Calu3 (cell line): ENCODE measurements at regions not wholly inside any gene's neighbourhood (a gene's known extent, or its start where the extent isn't known, plus 50 kb on each side); places are given as distances from the start of the nearest gene placed in this dataset.
"Not testable (repeated sequence)": the region's sequence is repeated elsewhere in the genome, so short reads cannot be mapped to it uniquely, and the experiment has no call there.

ENCODE experiments used
- BruUV-seq: library from RNA; stranded (reverse); fragments of 400-500 nt; replicated peaks from 2 replicates; lab custom pipeline; 2021; lab: Mats Ljungman, UMichigan
- CTCF ChIA-PET: fragments of 300-600 bp; sonication (Branson Sonifier 250); formaldehyde crosslinking; loops from one replicate; lab custom pipeline; 2022; ENCODE audit warnings: antibody characterized with exemption; lab: Charles Lee
- DNase-seq: peaks from one replicate; pipeline ENCODE4 v3.0.0; 2022
- H3K27ac Mint-ChIP-seq: one replicate; pipeline ENCODE4 v1.8.0; 2022; ENCODE audit warnings: mixed read lengths; ENCODE audit not compliant: unreplicated experiment
- H3K27me3 Mint-ChIP-seq: one replicate; pipeline ENCODE4 v1.8.0; 2022; ENCODE audit warnings: mixed read lengths; ENCODE audit not compliant: unreplicated experiment
- H3K36me3 Mint-ChIP-seq: one replicate; pipeline ENCODE4 v1.8.0; 2022; ENCODE audit warnings: mild to moderate bottlenecking, moderate library complexity, mixed read lengths; ENCODE audit not compliant: insufficient read depth, unreplicated experiment
- H3K4me1 Mint-ChIP-seq: one replicate; pipeline ENCODE4 v1.8.0; 2022; ENCODE audit warnings: mild to moderate bottlenecking, low read depth, mixed read lengths; ENCODE audit not compliant: unreplicated experiment
- H3K4me3 Mint-ChIP-seq: one replicate; pipeline ENCODE4 v1.8.0; 2022; ENCODE audit warnings: mild to moderate bottlenecking, low read depth, moderate library complexity, mixed read lengths; ENCODE audit not compliant: unreplicated experiment
- H3K9me3 Mint-ChIP-seq: one replicate; pipeline ENCODE4 v1.8.0; 2022; ENCODE audit warnings: low read depth, mixed read lengths; ENCODE audit not compliant: unreplicated experiment
- intact Hi-C: fragments of 100-400 bp; cut with micrococcal nuclease; formaldehyde crosslinking; loops from one replicate; pipeline ENCODE4 v1.10.0; 2022; ENCODE audit not compliant: unreplicated experiment
- TF ChIP-seq, protein P1 (sequence below): fragments of 200-600 bp; IDR thresholded peaks from one replicate; pipeline ENCODE4 v1.8.0; 2022; ENCODE audit warnings: antibody characterized with exemption; ENCODE audit not compliant: unreplicated experiment

DNA sequence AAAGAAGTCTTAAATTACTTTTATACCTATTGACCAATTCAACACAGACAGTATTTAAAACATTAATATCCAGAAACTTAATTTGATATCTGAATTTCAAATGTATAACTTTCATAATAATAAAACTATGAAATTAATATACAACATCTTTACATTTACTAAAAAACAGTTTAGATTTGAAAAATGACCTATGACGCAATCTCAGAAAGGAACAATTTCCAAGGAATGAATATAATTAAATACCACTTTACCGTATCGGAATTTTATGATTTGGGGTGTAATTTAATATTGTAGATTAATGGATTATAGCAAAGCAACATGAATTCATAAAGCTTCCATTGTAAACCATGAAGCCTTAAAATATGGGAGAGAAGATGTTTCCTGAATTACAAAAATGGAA is 321.5 kb upstream of the TRPM3 start:
- no TSS peak for BruUV-seq
- H3K27ac Mint-ChIP-seq, result no peak overlapping the region
- H3K4me3 Mint-ChIP-seq, result no peak overlapping the region
- DNase-seq, result no peak
- H3K36me3 Mint-ChIP-seq, result no peaks in the 10 kb centered on the region
- CTCF ChIA-PET, result no interaction called here
- peaks cover 24% of the 10 kb centered on the region for H3K27me3 Mint-ChIP-seq
- no peaks in the 10 kb centered on the region for H3K4me1 Mint-ChIP-seq
- intact Hi-C loops, result loop anchor here (10.0 kb wide), 1 partner anchor 112 kb away; no protein-coding TSS in a partner anchor
- TF ChIP-seq, protein P1, sequence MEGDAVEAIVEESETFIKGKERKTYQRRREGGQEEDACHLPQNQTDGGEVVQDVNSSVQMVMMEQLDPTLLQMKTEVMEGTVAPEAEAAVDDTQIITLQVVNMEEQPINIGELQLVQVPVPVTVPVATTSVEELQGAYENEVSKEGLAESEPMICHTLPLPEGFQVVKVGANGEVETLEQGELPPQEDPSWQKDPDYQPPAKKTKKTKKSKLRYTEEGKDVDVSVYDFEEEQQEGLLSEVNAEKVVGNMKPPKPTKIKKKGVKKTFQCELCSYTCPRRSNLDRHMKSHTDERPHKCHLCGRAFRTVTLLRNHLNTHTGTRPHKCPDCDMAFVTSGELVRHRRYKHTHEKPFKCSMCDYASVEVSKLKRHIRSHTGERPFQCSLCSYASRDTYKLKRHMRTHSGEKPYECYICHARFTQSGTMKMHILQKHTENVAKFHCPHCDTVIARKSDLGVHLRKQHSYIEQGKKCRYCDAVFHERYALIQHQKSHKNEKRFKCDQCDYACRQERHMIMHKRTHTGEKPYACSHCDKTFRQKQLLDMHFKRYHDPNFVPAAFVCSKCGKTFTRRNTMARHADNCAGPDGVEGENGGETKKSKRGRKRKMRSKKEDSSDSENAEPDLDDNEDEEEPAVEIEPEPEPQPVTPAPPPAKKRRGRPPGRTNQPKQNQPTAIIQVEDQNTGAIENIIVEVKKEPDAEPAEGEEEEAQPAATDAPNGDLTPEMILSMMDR, result no peak
- H3K9me3 Mint-ChIP-seq, result no peaks in the 10 kb centered on the region

DNA sequence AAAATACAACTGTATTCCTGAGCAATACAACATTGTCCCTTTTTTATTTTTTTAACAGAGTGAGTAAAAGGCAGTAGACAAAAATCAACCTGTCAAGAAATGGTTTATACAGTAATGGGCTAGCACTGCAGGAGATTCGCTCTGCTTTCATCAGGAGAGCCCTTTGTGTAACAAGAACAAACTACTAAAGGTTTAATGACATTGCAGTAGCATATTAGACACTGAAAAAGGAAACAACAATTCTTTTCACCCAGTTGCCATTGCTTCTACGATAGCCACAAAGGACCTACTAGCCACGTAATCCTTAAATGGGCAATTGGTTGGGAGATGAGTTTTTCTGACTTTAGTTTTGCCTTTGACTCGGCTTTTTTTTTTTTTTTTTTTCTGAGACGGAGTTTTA is 319.8 kb upstream of the TRPM3 start:
- no peak for DNase-seq
- Mint-ChIP-seq H3K4me1 (no peaks in the 10 kb centered on the region), H3K9me3 (no peaks in the 10 kb centered on the region), H3K4me3 (no peak overlapping the region), H3K36me3 (no peaks in the 10 kb centered on the region), H3K27ac (no peak overlapping the region), H3K27me3 (peaks cover 13% of the 10 kb centered on the region)
- TF ChIP-seq, protein P1, result no peak
- BruUV-seq, result no TSS peak
- CTCF ChIA-PET, result no interaction called here
- intact Hi-C loops, result loop anchor here (10.0 kb wide), 1 partner anchor 114 kb away; no protein-coding TSS in a partner anchor

DNA sequence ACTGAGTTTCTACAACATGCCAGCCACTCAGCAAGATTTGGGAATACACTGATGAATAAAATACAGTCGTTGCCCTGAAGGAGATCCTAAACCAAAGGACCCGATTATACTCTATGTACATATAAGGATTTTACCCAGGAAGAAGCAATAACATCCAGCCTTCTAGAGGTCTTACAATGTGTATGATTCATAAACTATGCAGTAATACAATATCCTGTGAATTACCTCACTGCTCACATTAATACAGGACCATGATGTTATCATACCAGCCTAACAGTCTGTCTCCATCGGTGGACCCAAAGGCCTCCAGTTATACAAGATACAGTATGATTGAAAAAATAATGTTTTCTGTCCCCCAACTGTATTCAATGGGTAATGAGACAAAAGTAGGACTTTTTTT is 310.5 kb upstream of the TRPM3 start:
- Mint-ChIP-seq H3K36me3 (no peaks in the 10 kb centered on the region), H3K4me1 (no peaks in the 10 kb centered on the region), H3K27ac (no peak overlapping the region), H3K4me3 (no peak overlapping the region), H3K9me3 (no peaks in the 10 kb centered on the region), H3K27me3 (peaks cover 26% of the 10 kb centered on the region)
- CTCF ChIA-PET, result no interaction called here
- BruUV-seq, result no TSS peak
- intact Hi-C loops, result loop anchor here (5.0 kb wide), 1 partner anchor 545 kb away; no protein-coding TSS in a partner anchor
- TF ChIP-seq, protein P1, result no peak
- DNase-seq, result no peak

DNA sequence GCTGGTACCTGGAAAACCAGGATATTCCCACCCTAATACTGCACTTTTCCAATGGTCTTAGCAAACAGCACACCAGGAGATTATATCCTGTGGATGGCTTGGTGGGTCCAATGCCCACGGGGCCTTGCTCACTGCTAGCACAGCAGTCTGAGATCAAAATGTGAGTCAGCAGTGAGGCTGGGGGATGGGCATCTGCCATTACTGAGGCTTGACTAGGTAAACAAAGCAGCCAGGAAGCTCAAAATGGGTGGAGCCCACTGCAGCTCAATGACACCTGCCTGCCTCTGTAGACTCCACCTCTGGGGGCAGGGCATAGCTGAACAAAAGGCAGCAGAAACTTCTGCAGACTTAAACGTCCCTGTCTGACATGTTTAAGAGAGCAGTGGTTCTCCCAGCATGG is 285.9 kb upstream of the TRPM3 start:
- H3K27ac Mint-ChIP-seq, H3K4me1 Mint-ChIP-seq, intact Hi-C loops, DNase-seq, H3K9me3 Mint-ChIP-seq, H3K4me3 Mint-ChIP-seq, BruUV-seq, H3K36me3 Mint-ChIP-seq, CTCF ChIA-PET: not testable (repeated sequence)
- H3K27me3 Mint-ChIP-seq, result peaks cover 58% of the 10 kb centered on the region

DNA sequence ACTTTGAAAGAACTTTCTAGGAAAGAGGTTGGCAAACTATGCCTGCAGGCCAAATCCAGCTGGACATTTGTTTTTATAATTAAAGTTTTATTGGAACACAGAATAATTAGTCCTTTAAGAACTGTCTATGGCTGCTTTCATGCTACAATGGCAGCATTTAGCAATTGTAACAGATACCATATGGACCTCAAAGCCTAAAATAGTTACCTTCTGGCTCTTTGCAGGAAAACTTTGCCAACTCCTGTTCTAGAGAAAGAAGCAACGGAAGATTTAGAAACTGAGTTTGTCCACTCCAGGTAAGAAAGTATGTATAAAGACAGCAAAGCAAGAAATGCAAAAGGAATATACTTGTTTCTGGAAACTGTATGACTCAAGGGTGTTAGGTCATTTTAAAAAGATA is 281.7 kb upstream of the TRPM3 start:
- Mint-ChIP-seq H3K9me3 (peaks cover 1% of the 10 kb centered on the region), H3K4me1 (no peaks in the 10 kb centered on the region), H3K27ac (no peak overlapping the region), H3K27me3 (peaks cover 43% of the 10 kb centered on the region), H3K36me3 (no peaks in the 10 kb centered on the region), H3K4me3 (no peak overlapping the region)
- BruUV-seq, result no TSS peak
- no peak for DNase-seq
- TF ChIP-seq, protein P1, result no peak
- CTCF ChIA-PET, result no interaction called here
- intact Hi-C loops, result no loop called here
